Erythroblast (primary cell): ENCODE measurements at regions not wholly inside any gene's neighbourhood (a gene's known extent, or its start where the extent isn't known, plus 50 kb on each side); places are given as distances from the start of the nearest gene placed in this dataset.

Experiments used
- GATA1 ChIP-seq: IDR thresholded peaks from 2 replicates; pipeline ENCODE4 v1.6.1; 2011; ENCODE audit warnings: low read depth, mild to moderate bottlenecking, control low read depth, low read length, moderate library complexity
- POLR2A ChIP-seq: IDR thresholded peaks from 2 replicates; pipeline ENCODE4 v1.6.1; 2011; ENCODE audit warnings: mild to moderate bottlenecking, low read length

DNA sequence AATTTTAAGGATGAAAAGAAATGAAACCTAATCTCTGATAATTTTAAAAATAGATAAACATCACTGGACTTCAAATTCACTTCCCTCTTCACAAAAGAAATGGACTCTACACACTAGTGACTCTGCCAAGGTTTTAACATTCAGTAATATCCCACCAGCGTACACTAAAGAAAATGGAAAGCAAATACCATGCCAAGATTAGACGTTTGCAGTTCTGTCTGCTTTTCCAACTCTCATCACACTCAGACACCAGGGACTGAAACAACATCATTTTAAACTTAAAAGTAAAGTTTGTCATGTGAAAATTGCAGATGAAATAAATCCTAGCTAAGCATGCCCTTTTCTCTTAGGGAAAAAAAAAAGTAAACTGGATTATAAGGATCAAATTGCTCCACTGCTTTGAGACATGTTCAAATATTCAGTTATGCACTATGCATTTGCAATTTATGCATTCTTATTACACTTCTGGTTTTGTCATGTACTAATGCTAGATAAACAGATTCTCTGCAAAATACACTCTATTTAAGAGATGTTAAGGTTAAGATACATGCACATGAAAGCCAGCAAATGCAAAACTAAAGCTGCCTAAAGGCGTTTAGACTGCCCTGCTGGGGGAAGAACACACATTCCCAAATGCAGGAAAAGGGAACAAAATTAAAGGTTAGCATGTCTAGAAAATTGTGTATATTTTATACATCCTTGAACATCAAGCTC, 534.4 kb upstream of the EPHA5 start:
- TF ChIP-seq POLR2A (no peak), GATA1 (no peak)
